ENCODE measurements at regions not wholly inside any gene's neighbourhood (a gene's known extent, or its start where the extent isn't known, plus 50 kb on each side); places are given as distances from the start of the nearest gene placed in this dataset.

- DNase-seq (ENCODE audit: low read depth in 2 of 2): no peak
These were observed 376.5 kb upstream of the DAB1 start for GRCh38 chr1:57800376-57800775.

- DNase-seq (ENCODE audit: low read depth in 2 of 2): no peak
These were observed 375.7 kb upstream of the DAB1 start for GRCh38 chr1:57799490-57800115.

- DNase-seq (ENCODE audit: low read depth in 2 of 2): no peak
These were observed 374.7 kb upstream of the DAB1 start for GRCh38 chr1:57798543-57798942.

- no peak for DNase-seq (ENCODE audit: low read depth in 2 of 2)
These were observed 373.2 kb upstream of the DAB1 start for GRCh38 chr1:57797084-57797483.

GRCh38 chr1:57796616-57797015, 372.8 kb upstream of the DAB1 start:
- DNase-seq (ENCODE audit: low read depth in 2 of 2): no peak

GRCh38 chr1:57795886-57796285, 372.0 kb upstream of the DAB1 start:
- DNase-seq (ENCODE audit: low read depth in 2 of 2): no peak

- DNase-seq (ENCODE audit: low read depth in 2 of 2): no peak
These were observed 370.2 kb upstream of the DAB1 start for GRCh38 chr1:57794078-57794477.

- DNase-seq (ENCODE audit: low read depth in 2 of 2): no peak
These were observed 367.6 kb upstream of the DAB1 start for GRCh38 chr1:57791497-57791896.

GRCh38 chr1:57789936-57790335, 366.1 kb upstream of the DAB1 start:
- no peak for DNase-seq (ENCODE audit: low read depth in 2 of 2)

GRCh38 chr1:57788313-57788712, 364.5 kb upstream of the DAB1 start:
- DNase-seq (ENCODE audit: low read depth in 2 of 2): no peak

- DNase-seq (ENCODE audit: low read depth in 2 of 2): no peak
These were observed 360.5 kb upstream of the DAB1 start for GRCh38 chr1:57784356-57784755.

- no peak for DNase-seq (ENCODE audit: low read depth in 2 of 2)
These were observed 358.5 kb upstream of the DAB1 start for GRCh38 chr1:57782357-57782756.

- no peak for DNase-seq (ENCODE audit: low read depth in 2 of 2)
These were observed 348.8 kb upstream of the DAB1 start for GRCh38 chr1:57772580-57773195.

- no peak for DNase-seq (ENCODE audit: low read depth in 2 of 2)
These were observed 346.9 kb upstream of the DAB1 start for GRCh38 chr1:57770772-57771171.

GRCh38 chr1:57770236-57770635, 346.4 kb upstream of the DAB1 start:
- DNase-seq (ENCODE audit: low read depth in 2 of 2): no peak

- no peak for DNase-seq (ENCODE audit: low read depth in 2 of 2)
These were observed 337.8 kb upstream of the DAB1 start for GRCh38 chr1:57761628-57762027.

GRCh38 chr1:57752843-57753242, 329.0 kb upstream of the DAB1 start:
- no peak for DNase-seq (ENCODE audit: low read depth in 2 of 2)

GRCh38 chr1:57748719-57749118, 324.9 kb upstream of the DAB1 start:
- DNase-seq (ENCODE audit: low read depth in 2 of 2): no peak

GRCh38 chr1:57747818-57748217, 324.0 kb upstream of the DAB1 start:
- no peak for DNase-seq (ENCODE audit: low read depth in 2 of 2)

- DNase-seq (ENCODE audit: low read depth in 2 of 2): no peak
These were observed 317.7 kb upstream of the DAB1 start for GRCh38 chr1:57741521-57741920.

- no peak for DNase-seq (ENCODE audit: low read depth in 2 of 2)
These were observed 313.1 kb upstream of the DAB1 start for GRCh38 chr1:57736940-57737339.

- no peak for DNase-seq (ENCODE audit: low read depth in 2 of 2)
These were observed 305.3 kb upstream of the DAB1 start for GRCh38 chr1:57729181-57729580.

GRCh38 chr1:57727121-57727520, 303.3 kb upstream of the DAB1 start:
- no peak for DNase-seq (ENCODE audit: low read depth in 2 of 2)

GRCh38 chr1:57725318-57725717, 301.5 kb upstream of the DAB1 start:
- no peak for DNase-seq (ENCODE audit: low read depth in 2 of 2)

Measured in stimulated activated CD4-positive, alpha-beta T cell treated with anti-CD3 and anti-CD28 coated beads, Interleukin-1b, Interleukin-23, amount 100 ng/mL, for 1 hour (primary cell).